Smooth muscle cell of the brain vasculature (primary cell): ENCODE measurements at regions not wholly inside any gene's neighbourhood (a gene's known extent, or its start where the extent isn't known, plus 50 kb on each side); places are given as distances from the start of the nearest gene placed in this dataset.

Source experiments
- DNase-seq: peaks from one replicate; pipeline ENCODE4 v3.0.0-alpha.2; 2012; ENCODE audit warnings: low read depth, low spot score

DNA sequence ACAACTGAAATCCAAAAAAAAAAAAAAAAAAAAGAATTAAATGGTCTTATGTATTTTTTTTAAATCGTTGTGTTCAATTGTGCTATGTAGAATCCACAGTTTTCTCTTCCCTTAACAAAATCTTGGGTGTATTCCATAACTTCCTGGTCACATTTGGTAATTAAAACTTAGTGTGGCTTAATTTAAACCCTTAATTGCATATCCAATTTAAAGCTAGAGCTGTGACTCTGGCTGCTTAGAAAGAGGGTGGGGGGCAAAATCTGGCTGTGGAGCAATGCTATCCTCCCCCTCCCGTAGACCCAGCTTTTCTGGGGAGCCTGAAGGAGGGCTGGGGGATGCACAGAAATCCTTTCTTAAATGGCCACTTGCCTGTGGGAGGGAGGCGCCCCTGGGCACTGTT, 695.1 kb downstream of the INHBA start:
- no peak for DNase-seq

DNA sequence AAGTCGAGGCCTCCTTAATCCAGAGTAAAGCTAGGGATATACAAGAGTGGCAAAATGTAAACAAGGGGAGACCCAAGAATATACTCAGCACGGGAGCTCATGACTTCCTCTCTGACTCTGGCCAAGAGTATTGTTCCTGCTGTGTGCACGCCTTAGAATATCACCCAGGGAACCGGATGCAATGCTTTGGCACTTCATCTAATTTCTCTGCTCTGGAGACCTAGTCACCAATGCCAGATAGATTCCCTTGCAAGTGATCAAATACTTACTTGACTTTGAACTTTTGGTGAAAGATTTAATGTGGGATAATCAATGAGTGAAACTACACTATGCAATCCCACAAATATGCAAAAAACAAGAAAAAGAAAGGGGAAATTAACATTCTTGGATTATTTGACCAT, 695.5 kb downstream of the INHBA start:
- no peak for DNase-seq

DNA sequence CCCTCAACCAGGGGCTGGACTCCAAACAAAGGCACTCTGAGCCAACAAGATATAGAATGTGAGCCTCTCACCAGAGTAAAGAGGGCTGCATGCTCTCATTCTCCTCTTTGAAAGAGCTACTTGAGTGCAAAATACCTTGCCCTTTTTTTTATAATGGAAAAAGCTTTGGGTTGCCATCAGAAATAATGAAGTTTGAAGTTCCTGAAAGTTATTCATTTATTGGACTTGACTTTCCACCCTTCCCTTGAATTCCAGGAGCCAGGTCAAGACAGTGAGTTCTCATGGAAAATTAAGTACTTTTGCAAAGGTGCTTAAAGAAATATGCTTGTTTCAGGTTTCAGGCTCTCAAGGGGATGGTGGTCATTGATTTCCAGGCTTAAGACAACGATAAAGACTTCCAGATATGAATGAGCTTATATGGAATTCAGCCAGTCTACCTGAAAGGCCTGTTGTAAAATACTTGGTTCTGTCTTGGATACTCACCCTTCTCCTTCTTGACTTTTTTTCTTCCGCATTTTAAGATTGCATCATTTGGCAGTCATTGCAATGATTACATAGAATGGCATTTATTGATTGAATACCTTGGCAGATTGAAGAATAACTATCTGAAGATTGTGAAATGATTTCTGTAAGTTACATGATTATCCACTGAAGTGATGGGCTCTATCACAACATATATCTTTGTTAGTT, 696.4 kb downstream of the INHBA start:
- no peak for DNase-seq

DNA sequence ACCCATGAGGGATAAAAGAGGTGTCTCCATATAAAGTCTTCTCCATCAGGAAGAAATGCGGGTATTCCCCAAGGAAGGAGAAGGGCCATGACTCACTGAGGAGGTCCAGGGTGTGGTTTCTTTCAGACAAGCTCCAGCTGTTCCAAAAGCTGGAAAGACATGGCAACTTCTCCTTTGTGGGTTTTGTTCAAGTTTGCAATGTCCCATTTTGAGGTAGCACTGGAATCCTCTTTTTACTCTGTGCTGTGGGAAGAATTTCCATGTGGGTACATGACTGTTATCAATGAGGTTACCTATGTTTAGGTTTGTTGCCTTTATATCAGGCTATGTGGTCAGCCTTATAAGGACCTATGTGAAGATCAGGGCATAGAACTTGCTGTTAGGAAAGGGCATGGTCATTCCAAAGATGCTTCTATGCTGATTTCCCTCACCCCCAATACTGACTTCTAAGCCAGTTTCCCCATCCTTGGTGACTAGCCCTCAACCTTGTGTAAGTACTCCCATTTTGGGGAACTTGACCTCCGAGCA, 697.5 kb downstream of the INHBA start:
- no peak for DNase-seq

DNA sequence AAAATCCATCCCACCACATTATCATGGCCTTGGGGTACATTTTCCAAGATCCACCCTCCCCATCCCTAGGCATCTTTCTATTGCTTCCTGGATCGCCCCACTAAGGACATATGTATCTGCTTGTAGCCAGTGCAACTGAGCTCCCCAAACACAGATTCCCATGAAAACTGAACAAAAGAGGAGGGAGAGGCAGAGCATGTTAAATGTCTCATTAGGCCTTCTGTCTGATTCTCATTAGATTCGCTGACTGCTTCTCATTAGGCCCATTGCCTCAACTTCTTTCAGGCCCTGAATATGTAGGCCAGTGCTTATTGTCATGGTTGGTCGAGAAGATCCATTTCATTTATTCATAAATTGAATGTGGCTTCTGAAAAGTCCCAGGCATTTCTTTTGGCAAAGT, 698.9 kb downstream of the INHBA start:
- no peak for DNase-seq

DNA sequence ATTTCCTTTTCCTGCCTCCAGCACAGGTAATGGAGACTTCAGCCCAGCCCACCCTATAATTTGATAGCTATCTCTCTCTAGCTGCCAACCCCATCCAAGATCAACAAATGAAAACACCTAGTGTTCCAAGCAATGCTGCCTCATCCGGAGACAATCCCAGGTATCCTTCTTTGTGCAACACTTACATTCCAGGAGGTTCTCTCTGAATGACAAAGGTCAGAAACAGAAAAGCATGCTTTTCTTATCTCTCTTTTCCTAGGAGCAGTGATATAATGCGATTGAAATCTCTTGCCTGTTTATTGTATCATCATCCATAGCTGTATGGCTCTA, 699.3 kb downstream of the INHBA start:
- DNase-seq = no peak

DNA sequence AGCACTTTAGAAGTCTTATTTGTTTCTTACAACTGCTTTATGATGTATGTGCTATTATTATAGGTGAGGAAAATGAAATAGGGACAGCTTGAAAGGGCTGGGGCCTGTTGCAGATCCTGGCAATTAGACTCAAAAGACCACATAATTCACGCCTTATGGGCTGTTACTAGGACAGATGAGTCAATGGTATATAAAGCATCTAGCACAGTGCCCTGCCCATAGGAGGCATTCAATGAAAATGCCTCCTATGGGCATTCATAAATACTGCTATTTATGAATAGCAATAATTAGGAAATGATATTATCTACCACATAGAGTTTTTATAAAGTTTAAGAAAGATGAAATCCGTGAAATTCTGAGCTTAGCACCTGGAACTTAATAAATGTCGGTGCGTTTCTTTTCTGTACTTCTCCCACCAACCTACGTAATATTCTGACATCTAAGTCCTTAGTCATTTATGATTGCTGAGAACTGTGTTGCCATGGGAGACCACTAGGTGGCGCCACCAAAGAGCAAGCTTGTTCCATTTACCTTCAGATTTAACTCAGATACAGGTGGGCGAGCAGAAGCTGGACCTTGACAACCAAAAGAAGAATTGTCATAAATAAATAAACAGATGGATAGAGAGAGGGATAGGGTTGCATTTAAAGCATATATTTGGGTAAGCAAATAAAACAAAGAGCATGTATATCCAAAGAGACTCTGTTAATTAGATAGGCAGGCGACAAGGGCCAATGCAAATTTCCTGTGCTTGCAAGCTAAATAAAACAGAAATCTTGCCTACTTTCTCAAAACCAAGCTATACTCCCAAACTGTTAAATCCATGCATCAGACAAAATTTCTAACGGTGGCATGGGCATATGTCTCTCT, 699.9 kb downstream of the INHBA start:
- no peak for DNase-seq

DNA sequence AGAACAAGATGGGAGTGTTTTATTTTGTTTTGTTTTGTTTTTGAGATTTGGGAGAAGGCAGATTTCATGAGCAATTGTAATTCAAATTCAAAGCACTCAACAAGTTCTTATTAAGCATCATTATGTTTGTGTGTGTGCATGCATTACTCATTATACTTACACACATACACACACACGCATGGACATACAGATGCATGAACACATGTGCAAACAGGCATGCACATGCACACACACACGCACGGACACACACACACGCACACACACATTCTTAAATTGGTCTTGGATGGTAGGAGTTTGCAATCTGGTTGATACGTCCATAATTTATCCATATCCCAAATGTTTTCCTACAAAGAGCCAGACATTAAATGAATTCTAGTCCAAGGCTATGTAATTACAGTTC, 702.8 kb downstream of the INHBA start:
- no peak for DNase-seq

DNA sequence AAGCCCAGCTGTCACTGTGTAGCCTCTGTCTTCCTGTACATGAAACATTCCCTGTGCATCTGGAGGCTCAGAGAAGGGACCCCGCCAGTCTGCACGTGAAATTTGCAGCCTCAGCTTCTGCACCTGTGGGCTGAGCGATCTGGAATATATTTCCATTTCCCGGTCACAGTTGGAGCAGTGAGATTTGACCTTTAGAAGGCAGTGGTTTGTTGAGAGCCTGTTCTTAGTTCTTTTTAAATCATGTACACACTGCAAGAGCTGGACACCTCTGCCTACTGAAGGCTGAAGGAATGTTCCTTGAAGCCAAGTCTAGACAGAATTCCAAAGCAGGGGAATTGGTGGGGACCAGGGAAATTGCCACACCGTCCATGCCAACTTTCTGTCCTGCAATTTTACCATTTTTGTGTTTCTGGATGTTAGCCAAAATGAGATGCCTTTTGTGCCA, 706.6 kb downstream of the INHBA start:
- no peak for DNase-seq

DNA sequence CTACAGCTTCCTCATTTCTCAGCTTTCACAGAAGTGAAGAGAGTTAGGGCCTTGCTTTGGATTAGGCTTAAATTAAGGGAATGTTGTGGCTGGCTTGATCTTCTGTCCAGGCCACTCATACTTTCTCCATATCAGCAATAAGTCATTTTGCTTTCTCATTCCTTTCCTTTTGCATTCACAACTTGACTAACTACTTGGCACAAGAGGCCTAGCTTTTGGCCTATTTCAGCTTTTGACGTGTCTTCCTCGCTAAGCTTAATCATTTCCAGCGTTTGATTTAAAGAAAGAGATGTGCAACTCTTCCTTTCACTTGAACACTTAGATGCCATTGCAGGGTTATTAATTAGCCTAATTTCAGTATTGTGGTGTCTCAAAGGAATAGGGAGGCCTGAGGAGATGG, 712.0 kb downstream of the INHBA start:
- no peak for DNase-seq

DNA sequence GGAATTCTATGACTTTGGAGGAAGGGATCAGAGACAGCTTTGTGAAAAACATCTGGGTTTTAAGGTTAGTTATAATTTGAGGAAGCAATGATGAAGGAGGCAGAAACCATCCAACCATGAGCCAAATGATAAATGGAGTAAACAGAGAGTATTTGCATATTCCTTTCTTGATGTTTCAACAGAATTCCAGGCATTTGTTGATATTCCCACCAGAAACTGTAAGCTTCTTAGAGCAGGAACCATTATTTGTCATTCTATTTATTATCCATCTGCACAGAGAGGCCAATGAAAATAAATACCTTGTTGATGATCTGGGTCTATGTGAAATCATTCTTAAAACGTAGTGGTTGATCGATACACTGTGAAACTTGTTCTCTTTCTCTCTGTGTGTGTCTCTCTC, 715.3 kb downstream of the INHBA start:
- DNase-seq = no peak

DNA sequence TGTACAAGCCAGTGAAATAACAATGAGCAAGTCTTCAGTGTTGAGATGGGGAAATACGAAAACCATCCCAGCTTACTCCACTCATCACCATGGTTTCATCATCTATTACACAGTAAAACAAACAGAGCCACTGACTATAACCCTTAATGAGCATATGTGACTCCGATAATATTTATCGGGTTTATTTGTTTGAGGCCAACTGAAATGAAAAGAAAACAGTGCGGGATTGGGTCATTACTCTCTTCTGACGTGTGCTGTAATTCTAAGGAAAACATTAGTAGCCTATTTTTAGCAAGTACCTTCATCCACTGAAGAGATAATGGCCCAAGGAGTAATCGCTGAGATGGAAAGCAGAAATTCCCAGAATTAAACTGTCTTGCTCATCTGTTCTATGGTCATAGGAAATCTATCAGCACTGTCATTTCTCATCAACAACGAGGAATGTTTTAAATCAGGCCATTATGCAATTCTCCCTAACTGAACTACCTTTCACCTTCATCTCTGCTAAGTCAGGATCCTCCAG, 716.5 kb downstream of the INHBA start:
- peak; percentile 36 for DNase-seq

DNA sequence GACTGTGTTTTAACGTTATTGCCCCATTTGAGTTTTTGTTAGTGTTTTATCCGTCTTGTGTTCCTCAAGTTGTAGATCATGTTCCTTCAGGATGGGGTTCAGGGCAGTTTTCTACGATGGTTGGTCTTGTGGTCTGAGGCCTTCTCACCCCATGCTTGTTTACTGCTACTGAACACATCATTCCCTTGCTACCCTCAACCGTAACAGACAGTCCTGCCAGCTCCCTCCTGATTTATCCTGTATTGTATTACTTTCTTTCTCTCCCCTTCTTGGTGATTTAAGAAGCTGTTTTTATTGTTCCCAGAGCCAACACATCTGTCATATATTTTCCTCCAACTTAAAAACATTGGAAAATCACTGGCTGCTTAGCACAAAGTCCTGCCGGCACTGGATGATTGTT, 719.8 kb downstream of the INHBA start:
- no peak for DNase-seq

DNA sequence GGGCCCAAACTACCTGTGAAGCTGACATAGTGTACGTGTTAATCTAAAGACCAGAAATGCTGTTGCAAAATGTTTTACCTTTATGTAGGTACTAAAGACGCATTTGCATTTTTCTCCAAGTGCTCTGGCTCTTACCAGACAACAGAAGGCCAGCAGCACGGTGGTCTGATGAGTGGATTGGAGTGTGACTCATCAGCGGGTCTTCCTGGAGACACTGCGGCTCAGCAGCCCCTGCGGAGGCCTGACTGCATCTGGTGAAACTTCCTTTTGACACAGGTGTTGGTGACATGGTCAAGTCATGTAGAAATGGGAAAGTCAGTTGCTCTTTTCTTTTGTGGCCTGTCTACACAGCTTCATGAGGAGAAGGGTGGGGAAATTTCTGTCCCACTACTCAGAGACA, 723.6 kb downstream of the INHBA start:
- DNase-seq = no peak

DNA sequence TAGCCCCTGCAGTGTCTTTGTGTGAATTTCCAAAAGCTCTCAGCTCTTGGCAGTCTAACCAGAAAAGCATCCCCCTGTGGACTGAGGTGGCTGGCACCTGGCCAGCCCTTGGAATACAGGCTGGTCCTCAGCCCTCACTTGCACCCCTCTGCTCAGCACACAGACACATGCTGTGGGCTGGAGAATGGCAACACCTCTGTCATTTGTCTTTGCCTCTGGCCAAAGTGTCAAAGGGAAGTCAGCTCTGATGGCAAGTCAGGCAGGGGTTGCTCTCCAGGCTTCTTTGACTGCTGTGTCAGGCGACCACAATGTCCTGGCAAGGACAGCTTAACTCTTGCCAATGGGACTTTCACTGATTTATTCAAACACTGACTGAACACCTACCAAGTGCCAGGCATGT, 724.8 kb downstream of the INHBA start:
- no peak for DNase-seq

DNA sequence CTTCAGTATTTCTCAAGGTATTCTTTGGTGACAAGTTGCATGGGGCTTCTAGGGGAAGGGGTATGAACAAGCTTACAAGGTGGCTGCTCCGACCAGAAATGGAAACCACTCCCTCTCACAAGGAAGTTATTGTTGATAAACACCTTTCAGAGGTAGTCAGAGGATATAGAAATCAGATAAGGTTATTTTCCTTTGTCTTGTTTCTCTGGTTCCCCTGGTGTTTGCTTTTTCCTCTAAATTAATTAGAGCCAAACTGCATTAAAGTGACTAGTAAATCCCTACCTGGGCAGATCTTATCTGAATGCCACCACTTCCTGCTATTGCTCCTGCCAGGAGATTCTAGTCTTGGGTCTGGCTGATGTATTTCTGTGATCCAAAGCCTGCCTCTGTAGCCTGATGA, 725.4 kb downstream of the INHBA start:
- DNase-seq = no peak

DNA sequence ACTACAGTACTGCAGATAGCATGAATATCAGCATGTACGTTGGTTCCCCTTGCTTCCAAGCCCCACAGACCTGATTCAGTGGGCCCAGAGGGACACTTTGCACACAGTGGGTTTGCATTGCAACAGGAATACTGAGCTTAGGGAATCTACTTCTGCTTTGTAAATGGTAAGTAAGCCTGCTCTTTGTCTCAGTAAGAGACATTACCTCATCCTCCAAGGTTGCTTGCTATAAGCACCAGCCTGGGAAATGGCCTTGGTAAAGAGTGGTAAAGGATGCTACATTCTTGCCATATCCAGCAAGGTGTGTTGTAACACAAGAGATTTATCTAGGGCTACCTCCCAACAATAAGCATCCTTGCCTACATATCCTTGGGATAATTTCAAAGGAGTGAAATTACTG, 730.5 kb downstream of the INHBA start:
- no peak for DNase-seq

DNA sequence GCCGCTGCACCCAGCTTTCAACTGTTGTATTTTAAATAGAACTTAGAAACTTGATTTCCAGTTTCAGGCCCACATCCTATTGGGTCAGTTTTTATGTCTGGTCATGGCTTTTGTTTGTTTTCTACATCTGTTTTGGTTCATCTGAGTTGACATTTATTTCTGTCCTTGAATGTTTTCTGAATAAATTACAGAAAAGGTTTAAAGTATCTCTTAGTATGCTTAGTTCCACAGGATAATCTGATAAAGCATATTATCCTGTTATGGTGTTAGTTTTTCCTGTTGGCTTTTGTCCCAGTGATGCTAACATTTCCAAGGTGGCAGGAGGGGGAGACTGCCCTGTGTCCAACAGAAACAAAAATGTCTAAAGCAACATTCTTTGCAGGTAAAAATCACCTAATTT, 733.2 kb downstream of the INHBA start:
- DNase-seq = no peak

DNA sequence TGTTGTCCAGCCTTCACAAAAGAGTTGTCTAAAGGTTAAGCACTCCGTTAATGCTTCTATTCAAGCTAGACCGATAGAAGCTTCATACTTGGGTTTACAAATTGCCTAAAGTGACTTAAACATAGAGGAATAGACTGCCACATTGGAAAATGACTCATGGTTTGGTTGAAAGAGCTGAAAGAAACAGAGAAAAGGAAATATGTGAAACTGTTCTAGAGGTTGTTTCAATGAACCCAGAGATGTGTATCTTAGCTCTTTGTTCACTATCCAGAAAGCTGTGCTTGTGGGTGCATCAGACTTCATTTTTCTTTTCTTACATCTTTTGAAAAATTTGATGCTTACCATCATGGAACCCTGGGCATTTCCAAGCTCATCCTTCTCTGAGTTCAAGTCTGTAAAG, 736.2 kb downstream of the INHBA start:
- no peak for DNase-seq

DNA sequence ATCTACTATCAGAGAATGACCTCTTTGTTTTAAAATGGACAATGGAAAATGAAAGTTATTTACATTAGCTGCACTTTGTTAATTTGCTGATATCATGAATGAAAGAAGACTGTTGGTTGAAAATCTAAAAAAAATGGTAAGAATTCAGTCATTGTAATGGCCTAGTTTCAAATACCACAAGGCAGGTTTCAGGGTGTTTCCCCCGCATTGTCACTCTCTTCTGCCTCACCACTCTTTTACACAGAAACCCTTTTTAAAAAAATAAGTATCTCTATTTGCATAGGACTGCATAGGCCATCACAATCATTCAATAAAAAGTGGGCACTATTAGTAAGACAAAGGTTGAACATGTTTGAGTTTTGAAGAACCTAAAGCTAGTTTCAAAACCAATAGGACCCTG, 737.1 kb downstream of the INHBA start:
- no peak for DNase-seq

DNA sequence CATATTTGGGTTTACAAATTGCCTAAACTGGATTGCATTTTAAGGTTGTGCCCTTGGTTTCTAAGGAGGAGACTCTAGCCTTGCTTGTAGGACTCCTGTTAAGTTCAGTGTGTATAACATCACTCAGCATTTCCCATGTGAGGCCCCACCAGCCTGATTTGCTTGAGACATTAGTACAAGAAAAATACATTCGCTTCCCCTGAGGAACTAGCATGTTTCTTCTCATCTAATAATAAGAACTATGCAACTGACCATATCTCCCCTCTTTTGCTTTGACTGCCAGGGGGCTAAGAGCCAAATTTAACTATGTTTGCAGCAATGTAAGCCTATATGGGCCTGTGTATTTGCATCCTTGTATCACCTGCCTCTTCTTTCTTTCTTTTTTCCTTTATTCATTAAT, 737.9 kb downstream of the INHBA start:
- no peak for DNase-seq

DNA sequence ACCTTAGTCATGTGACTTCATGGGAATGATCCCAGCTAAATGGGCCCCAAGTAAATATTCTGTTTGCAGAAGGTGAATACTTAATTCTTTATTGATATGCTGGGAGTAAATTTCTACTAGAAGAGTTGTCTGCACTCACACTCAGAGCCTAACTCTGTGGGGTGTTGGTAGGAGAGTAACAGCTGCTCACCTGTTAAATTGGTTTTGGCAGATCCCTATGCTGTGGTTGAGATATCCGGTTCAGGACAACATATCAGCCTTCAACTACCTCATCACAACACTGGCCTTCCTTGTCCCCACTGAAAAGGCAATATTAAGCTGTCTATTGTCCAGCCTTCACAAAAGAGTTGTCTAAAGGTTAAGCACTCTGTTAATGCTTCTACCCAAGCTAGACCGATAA, 738.3 kb downstream of the INHBA start:
- DNase-seq = no peak

DNA sequence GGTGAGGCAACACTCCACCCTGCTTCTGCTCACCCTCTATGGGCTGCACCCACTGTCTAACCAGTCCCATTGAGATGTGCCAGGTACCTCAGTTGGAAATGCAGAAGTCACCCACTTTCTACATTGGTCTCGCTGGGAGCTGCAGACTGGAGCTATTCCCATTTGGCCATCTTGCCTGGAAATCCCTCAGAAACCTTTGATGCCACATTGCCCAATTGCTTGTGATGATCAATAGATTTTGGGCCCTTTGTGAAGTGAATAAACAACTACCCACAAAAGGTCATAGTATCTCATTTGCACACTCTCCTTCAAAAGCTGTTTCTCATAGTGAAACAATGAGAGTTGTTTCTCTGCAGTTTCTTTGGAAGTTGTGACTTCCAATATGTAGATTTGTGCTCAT, 742.9 kb downstream of the INHBA start:
- DNase-seq = no peak
